ENCODE measurements at regions not wholly inside any gene's neighbourhood (a gene's known extent, or its start where the extent isn't known, plus 50 kb on each side); places are given as distances from the start of the nearest gene placed in this dataset.

GRCh38 chr15:66832664-66833063 lies 130.6 kb downstream of the SMAD6 start:
- RAD21 ChIA-PET (ENCODE audit: low non-redundant PET in 1 of 2, low total read pairs in 2 of 2, uncharacterized antibody in 2 of 2, unreplicated experiment in 2 of 2), result no interaction called here
- intact Hi-C loops (cut with micrococcal nuclease), result no loop called here

More at GRCh38 chr15:66832664-66833063, 130.6 kb downstream of the SMAD6 start:
- Histone ChIP-seq H4K20me1 (ENCODE audit: insufficient read depth) (no peaks in the 10 kb centered on the region), H2AFZ (ENCODE audit: low read depth, low read length, poor library complexity, severe bottlenecking) (no peak overlapping the region), H3K79me2 (ENCODE audit: insufficient read depth, low read length) (no peaks in the 10 kb centered on the region), H3K9me2 (ENCODE audit: insufficient read depth) (no peaks in the 10 kb centered on the region), H3K9ac (ENCODE audit: low read length) (no peak overlapping the region), H3K4me1 (ENCODE audit: control insufficient read depth in 1 of 2, insufficient read depth in 2 of 2, low read length in 2 of 2) (peaks cover 8 to 42% of the 10 kb centered on the region in 2 experiments), H3K9me3 (ENCODE audit: control insufficient read depth in 1 of 2, insufficient read depth in 1 of 2, low read depth in 1 of 2, low read length in 2 of 2) (no peaks in the 10 kb centered on the region), H3K4me3 (replicated peaks in 1 of 2; ENCODE audit: low read depth in 1 of 2, low read length in 2 of 2) (no peak overlapping the region), H3K36me3 (ENCODE audit: control insufficient read depth in 1 of 2, insufficient read depth in 2 of 2, low read length in 2 of 2) (0 out of 4 replicates have a peak, but pooled peaks cover 0 to 2% of the 10 kb centered on the region in 2 experiments), H3K27ac (ENCODE audit: low read depth, low read length) (no peak overlapping the region), H3K27me3 (ENCODE audit: insufficient read depth, low read length) (no peaks in the 10 kb centered on the region), H3K4me2 (ENCODE audit: low read length) (no peak overlapping the region)
- ATAC-seq (no peak), DNase-seq (ENCODE audit: low read depth, low spot score) (no peak)
- CTCF ChIA-PET, result no interaction called here
- POLR2A ChIA-PET, result no interaction called here
- TF ChIP-seq EZH2 (IDR thresholded peaks at IDR 0.05), result no peak
- no peak for TF ChIP-seq MAX (IDR thresholded peaks at IDR 0.05)
- no peak for TF ChIP-seq ATF3 (IDR thresholded peaks at IDR 0.05)
- TF ChIP-seq REST (IDR thresholded peaks at IDR 0.05; ENCODE audit: low read depth), result no peak
- no peak for TF ChIP-seq FOSL1 (IDR thresholded peaks at IDR 0.05; ENCODE audit: low read depth)
- no peak for TF ChIP-seq EGR1 (IDR thresholded peaks at IDR 0.05; ENCODE audit: low read depth)
- TF ChIP-seq SP1 (IDR thresholded peaks at IDR 0.05; ENCODE audit: low read depth), result no peak
- no peak for TF ChIP-seq ZNF274 (IDR thresholded peaks at IDR 0.05; ENCODE audit: low read depth, low read length)
- no peak for TF ChIP-seq POLR2AphosphoS5 (IDR thresholded peaks at IDR 0.05; ENCODE audit: low read depth, low read length)
- TF ChIP-seq ZBTB33 (IDR thresholded peaks at IDR 0.05; ENCODE audit: extremely low read depth, insufficient replicate concordance, low read length), result no peak
- no peak for TF ChIP-seq RAD21 (IDR thresholded peaks at IDR 0.05; ENCODE audit: low read depth)
- no peak for TF ChIP-seq JUND (IDR thresholded peaks at IDR 0.05)
- no peak for TF ChIP-seq EZH2phosphoT487 (IDR thresholded peaks at IDR 0.05; ENCODE audit: borderline replicate concordance)
- TF ChIP-seq TCF7L2 (IDR thresholded peaks at IDR 0.05; ENCODE audit: borderline replicate concordance, extremely low read depth, insufficient read depth, insufficient read length), result no peak
- TF ChIP-seq POLR2A (IDR thresholded peaks at IDR 0.05; ENCODE audit: borderline replicate concordance, extremely low read depth, insufficient read depth, insufficient read length), result no peak
- no peak for TF ChIP-seq SIN3A (IDR thresholded peaks at IDR 0.05; ENCODE audit: low read depth)
- TF ChIP-seq YY1 (IDR thresholded peaks at IDR 0.05; ENCODE audit: extremely low read depth, insufficient replicate concordance, low read depth, low read length), result no peak
- no TSS peak for BruUV-seq (replicated peaks)
